Gastroesophageal sphincter (tissue), 3 donors: ENCODE measurements at regions not wholly inside any gene's neighbourhood (a gene's known extent, or its start where the extent isn't known, plus 50 kb on each side); places are given as distances from the start of the nearest gene placed in this dataset.

ENCODE experiments used
- CTCF ChIP-seq, 4 experiments: fragments of 200-600 bp in 2 of 4; fragments of 450-650 bp in 2 of 4; sonication (generic) in 1 of 4; IDR thresholded peaks; one replicate each; pipeline ENCODE4 v1.5.1; 2017 to 2019; ENCODE audit warnings: antibody characterized with exemption in 4 of 4, mild to moderate bottlenecking in 2 of 4, moderate library complexity in 2 of 4
- POLR2A ChIP-seq, 2 donors: fragments of 450-650 bp; IDR thresholded peaks; one replicate each; pipeline ENCODE4 v1.6.1; 2017; ENCODE audit warnings: antibody characterized with exemption in 2 of 2, mild to moderate bottlenecking in 2 of 2, moderate library complexity in 1 of 2

GRCh38 chr2:187976259-187976985, 315.3 kb upstream of the GULP1 start:
- TF ChIP-seq POLR2A (IDR thresholded peaks at IDR 0.05) (no peak), CTCF (IDR thresholded peaks at IDR 0.05) (no peak)
